T-helper 1 cell treated with Interleukin-12 subunit alpha and Interleukin-12 subunit beta and Interleukin-4 antibody, amounts not matched to agents 30 ng/mL and 1 ng/mL, for 36 hours (primary cell): ENCODE measurements at regions not wholly inside any gene's neighbourhood (a gene's known extent, or its start where the extent isn't known, plus 50 kb on each side); places are given as distances from the start of the nearest gene placed in this dataset.
"Not testable (repeated sequence)": the region's sequence is repeated elsewhere in the genome, so short reads cannot be mapped to it uniquely, and the experiment has no call there.

Source experiments
- intact Hi-C: fragments of 100-400 bp; cut with micrococcal nuclease; formaldehyde crosslinking; loops from one replicate; pipeline ENCODE4 v1.15.1; 2024

DNA sequence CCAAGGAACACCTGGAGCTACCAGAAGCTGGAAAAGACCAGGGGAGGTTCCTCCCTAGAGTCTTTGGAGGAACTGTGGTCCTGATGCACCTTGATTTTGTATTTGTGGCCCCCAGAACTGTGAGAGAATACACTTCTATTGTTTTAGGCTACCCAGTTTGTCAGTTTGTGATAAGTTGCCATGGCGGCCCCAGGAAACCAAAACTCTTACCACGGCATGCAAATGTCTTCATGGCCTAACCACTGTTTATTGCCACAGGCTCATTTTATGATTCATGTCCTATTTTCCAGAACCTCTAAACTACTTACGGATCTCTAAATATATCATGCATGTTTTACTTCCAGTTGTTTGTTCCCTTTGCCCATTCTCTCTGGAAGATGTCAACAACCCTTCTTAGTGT lies 1250.7 kb upstream of the FAM98A start:
- intact Hi-C loops, result no loop called here

DNA sequence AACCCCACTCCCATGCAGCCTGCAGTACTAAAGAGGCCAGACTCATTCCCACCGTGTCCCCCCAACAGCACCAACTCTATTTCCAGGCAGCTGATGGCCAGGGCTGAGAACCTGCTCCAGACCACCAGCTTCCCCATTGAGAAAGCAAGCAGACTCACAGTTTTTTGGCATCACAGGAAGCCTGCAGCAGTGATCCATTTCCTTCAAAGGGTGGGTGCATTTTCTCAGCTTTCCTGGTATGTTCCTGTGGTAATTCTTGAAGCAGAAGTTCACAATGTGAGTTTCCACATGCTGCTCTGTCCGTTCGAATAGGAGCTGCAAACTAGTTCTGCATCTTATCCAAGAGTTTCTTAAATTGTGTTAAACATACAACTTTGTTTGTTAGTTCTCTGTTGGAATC lies 1249.6 kb upstream of the FAM98A start:
- intact Hi-C loops, result no loop called here

DNA sequence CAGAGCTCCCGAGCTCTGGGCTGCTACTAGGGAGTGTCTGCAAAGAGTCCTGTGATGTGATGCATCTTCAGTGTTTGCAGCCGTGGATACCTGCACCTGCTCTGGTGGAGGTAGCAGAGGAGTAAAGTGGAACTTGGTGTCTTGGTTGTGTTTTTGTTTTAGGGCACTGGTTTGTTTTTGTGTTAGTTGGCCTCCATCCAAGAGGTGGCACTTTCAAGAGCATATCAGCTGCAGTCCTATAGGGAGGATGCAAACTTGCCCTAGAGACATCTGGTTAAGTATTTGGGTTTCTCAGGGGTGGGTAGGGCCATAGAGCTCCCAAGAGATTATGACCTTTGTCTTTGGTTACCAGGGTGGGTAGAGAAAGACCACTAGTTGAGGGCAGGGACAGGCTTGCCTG lies 1249.0 kb upstream of the FAM98A start:
- intact Hi-C loops, result no loop called here

DNA sequence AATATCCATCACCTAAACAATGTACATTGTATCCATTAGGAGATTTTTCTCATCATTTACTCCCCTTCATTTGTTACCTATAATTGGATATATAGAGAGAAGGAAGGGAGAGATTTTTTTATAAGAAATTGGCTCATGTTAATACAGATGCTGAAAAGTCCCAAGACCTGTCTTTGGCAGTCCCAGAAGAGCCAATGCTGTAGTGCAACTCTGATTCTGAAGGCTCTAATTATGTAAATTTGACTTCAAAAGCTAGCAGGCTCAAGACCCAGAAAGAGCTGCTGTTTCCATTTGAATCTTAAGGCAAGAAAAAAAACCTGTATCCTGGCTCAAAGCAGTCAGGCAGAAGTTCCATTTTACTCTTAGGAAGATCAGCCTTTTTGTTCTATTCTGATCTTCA lies 1245.5 kb upstream of the FAM98A start:
- intact Hi-C loops, result no loop called here

DNA sequence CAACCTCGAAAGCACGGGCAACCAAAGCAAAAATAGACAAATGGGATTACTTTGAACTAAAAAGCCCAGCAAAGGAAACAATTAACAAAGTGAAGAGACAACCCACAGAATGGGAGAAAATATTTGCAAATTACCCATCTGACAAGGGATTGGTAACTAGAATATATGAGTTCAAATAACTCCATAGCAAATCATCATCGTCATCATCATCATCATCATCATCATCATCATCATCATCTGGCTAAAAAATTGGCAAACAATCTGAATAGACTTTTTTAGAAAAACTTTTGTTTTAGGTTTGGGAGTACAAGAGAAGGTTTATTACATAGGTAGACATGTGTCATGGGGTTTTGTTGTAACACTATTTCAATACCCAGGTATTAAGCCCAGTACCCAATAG lies 1239.3 kb upstream of the FAM98A start:
- intact Hi-C loops, result no loop called here

DNA sequence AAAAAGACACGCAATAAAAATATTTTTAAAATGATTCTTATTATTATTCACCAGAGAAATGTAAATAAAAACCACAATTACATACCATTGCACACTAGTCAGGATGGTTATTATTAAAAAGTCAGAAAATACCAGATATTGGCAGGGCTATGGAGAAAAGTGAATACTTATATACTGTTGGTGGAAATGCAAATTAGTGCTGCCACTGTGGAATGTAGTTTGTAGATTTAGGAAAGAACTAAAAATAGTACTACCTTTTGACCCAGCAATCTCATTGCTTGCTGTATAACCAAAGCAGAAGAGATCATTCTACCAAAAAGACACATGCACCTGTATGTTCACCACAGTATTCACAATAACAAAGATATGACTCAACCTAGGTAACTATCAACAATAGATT lies 1237.3 kb upstream of the FAM98A start:
- intact Hi-C loops, result no loop called here

DNA sequence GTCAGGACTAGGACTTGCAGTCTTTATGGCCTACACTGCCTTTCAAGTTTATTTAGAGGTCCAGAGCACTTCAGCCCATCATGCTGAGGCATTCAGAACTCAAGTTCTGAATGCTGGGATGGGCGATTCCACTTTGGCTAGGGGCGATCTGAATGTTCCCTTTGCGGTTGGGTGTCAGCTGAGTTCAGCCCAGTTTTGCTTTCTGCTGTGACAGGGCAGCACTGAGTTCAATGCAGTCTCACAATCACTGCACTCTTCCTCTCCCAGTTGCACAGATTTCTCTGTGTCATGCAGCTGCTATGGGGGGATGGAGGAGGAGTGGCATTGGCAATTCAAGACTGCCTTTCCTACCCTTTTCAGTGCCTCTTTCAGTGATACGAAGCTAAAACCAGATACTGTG lies 1232.0 kb upstream of the FAM98A start:
- intact Hi-C loops, result no loop called here

DNA sequence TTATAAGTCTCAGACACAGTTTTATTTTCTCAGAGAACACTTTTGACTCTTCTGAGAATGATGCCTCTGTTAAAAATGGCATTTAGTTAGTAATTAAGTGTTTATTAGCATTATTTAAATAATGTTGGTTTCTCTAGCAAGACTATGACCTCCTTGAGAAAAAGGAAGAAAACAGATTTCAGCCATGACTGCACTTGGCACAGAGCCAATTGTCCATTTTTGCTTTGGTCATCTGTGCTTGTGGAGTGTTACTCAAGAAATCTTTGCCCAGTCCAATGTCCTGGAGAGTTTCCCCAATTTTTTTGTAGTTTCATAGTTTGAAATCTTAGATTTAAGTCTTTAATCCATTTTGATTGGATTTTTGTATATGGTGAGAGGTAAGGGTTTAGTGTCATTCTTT lies 1229.4 kb upstream of the FAM98A start:
- intact Hi-C loops, result no loop called here

DNA sequence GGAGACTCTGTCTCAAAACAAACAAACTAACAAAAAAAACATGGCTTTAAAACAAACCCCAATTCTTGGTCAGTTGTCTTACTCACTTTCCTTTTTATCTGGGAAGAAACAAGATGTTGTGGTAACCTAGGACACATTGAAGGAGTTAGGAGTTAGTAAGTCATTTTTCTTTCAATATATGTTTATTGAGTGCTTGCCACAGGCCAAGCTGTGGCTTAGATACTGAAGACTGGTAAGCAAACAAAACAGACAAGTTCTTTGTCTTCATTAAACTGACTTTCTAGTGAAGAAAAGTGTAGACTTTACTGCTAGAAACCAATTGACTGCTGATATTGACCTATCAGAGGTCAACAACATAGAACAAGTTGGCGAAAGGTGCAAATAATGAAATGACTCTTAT lies 1228.3 kb upstream of the FAM98A start:
- intact Hi-C loops, result no loop called here

DNA sequence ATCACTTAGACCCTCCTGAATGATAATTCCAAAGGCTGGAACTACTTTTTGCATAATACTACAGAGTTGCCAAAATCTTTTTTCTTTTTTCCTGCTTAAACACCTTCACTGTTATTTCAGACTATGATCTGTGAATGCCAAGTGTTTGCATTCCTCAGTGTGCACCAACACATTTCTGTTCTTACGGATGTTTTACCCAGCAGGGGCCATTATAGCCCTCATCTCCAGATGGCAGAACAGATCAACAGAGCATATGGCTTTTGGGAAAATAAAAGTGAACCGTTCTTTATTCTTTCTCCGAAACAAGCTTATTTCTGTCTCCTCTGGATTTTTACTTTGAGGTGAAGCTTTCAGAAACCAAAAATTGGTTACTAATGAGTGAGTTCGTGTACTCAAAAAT lies 1226.6 kb upstream of the FAM98A start:
- intact Hi-C loops, result no loop called here

DNA sequence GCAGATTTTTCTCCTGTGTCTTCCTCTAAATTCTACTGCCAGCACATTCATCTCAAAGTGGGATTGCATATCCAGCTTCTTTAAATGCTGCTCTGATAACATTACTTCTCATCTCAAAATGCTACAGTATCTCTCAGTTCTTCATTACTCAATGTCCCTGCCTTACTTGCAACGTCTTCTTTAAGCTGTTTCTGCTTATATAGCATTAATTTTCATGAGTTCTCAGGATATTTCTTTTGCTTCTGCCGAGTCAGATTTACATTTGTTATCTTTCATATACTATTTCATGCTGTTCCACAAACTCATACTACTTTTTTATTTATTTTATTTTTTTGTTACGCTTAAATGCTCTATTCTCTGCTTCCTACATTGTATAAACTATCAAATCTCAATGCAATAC lies 1223.5 kb upstream of the FAM98A start:
- intact Hi-C loops, result no loop called here

DNA sequence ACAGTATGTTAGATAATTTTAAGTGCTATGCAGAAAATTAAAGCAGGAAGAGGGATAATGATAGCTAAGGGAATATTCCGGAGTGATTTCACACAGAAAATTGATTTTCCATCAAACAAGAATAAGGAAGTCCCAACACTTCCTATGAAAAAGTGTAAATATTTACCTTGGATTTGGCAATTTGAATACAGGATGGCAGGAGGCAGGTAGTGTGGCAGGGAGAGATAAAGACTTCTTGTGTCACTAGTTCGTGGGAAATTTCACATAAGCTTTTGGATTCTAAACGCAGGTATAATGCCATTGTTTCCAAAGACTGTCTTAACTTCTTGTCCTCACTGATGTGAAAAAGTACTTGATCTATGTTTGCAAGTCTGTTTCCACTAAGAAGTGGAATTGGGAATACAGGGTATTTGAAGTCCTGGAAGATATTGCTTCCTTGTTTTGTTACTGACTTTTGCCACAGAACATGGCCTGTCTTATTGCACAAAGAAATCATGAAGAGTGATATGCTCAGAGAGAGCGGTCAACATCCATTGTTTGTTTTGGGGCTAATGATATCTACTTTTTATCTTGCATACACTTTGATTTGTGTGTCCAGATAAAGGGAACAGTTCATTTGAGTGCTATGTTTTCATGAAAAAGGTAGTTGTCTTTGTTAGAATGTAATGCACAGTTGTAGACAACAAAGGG lies 1216.1 kb upstream of the FAM98A start:
- intact Hi-C loops, result no loop called here

DNA sequence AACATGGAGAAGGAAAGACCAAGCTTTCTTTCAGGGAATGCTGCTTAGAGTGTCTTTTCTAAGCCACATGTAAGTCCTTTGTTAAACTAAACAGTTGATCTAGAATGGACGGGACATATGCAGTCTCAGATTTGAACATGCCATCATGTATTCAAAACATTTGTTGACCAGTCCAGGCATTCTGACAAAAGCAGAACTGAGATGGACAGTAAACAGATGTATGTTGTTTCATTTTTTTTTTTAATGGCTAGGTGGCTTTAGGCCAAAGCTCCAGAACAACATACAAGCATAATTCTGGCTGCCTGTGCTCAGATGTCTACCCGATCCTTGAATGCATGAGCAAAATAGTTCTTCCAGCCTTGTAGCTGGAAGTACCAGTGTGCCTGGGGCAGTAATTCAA lies 1211.4 kb upstream of the FAM98A start:
- intact Hi-C loops, result no loop called here

DNA sequence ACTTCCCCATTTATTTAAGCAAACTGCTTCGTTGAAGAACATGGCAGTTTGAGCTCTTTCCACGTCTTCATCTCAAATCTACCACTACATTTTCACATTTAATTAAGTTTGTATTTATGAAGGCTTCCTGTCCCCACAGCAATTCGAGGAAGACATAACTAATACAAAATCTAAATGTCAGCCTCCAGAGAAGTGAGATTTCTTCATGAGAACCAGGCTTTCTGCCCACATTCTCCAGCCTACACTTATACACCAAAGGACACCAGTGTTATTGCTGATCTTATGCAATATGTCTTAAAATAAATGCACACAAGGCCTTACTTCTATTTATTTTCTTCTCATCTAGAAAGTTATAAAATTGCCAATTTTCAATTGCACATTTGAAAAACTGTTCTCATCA lies 1209.3 kb upstream of the FAM98A start:
- intact Hi-C loops, result no loop called here

DNA sequence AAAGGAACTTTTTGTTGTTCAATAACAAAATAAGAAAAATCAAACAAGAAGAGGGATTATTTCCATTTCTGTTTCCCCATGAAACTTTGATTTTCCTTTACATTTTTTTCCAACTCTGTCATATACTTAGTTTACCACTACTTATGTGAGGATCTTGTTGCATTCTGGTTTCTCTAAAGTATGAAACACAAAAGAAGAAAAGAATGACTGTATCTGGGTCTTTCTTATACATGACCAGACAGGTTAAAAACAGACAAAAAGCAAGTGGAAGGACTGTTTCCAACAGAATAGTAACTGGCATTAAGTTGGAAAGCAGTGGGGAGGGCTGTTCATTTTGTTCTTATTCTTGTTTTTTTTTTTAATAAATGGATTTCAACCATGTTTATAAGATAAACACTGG lies 1207.8 kb upstream of the FAM98A start:
- intact Hi-C loops, result no loop called here

DNA sequence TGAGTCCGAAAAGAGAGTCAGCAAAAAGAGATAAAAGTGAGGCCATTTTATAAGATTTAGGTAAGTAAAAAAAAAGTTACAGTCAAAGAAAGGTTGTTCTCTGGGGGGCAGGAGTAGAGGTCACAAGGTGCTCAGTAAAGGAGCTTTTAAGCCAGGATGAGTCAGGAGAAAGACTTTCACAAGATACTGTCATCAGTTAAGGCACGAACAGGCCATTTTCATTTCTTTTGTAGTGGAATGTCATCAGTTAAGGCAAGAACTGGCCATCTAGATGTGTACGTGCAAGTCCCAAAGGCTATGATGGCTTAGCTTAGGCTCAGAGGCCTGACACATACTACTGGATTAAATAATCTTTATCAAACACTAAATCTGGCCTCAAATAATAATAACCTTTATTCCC lies 1207.3 kb upstream of the FAM98A start:
- intact Hi-C loops, result no loop called here

DNA sequence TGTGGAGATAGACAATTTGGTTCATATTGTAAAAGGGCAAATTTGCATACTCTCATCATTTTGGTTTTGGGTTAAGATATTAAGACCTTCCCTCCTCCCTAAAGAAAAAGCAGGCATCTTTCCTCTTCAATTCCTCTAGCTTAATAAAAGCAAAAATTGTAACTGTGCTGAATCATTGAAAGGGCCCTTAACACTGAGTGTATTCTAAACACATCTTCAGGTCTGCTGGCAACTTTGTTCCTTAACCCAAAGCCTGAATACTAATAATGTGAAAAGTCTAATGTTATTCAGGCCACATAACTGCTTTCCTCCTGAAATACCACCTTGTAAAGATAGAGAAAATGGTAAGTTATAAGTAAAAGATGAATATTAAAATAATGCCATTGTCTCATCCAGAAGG lies 1200.5 kb upstream of the FAM98A start:
- intact Hi-C loops, result no loop called here

DNA sequence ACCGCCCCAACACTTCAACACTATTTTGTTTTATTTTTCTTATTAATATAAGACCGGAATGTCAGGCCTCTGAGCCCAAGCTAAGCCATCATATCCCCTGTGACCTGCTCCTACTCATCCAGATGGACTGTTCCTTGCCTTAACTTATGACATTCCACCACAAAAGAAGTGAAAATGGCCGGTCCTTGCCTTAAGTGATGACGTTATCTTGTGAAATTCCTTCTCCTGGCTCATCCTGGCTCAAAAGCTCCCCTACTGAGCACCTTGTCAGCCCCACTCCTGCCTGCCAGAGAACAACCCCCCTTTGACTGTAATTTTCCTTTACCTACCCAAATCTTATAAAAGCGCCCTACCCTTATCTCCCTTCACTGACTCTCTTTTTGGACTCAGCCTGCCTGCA lies 1196.5 kb upstream of the FAM98A start:
- intact Hi-C loops, result not testable (repeated sequence)

DNA sequence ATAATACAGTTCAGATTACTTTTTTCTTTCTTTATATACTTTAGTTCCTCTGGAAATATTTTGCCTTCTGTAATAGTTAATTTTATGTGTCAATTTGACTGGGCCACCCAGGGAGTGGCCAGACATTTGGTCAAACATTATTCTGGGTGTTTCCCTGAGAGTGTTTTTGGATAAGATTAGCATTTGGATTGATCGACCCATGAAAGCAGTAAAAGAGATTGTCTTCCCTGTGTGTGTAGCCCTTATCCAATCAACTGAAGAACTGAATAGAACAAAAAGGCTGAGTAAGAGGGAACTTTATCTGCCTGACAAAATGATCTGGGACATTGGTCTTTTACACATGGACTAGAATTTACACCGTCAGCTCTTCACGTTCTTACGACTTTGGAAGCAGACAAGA lies 1190.1 kb upstream of the FAM98A start:
- intact Hi-C loops, result no loop called here

DNA sequence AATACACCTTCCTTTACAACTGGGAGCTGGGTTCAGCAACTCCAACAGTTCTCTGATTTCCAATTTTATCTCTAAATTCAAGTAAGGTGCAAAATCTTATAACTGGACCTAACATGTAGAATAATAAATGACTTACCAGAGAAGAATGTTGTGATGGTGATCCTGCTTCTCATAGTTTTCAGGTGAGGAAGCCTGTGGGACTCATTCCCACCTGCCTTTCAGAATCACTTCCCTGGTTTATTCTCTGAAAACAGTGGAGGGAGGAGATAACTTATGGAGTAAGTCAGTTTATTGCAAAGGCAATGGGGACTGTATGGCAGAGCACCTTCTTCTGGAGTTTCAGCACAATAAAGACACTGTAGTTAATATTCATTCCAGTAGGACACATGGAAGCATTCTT lies 1188.2 kb upstream of the FAM98A start:
- intact Hi-C loops, result no loop called here

DNA sequence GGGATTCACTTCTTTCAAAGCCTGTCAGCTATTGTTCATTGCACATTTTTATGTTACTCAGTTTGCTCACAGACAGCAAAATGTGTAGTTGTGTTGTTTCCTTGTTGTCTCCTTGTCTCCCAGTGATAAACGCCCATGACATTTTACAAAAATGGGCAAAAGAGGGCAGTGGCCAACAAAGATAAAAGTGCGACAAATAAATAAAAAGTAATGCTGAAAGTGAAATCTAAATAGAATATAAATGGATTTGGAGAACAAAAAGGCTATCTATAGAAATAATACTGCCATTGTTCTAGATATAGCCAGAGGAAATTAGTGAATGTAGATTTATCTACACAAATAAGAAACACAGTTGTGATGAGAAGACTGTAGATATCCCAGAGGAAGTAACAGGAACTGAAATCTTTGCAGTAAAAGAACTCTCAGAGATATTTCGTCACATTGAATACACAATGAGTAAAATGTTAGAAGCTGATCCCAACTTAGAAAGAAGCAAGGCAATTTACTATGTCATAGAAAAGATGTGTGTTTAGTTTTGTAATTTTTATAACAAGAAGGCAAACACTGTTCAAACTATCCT lies 1186.2 kb upstream of the FAM98A start:
- intact Hi-C loops, result no loop called here

DNA sequence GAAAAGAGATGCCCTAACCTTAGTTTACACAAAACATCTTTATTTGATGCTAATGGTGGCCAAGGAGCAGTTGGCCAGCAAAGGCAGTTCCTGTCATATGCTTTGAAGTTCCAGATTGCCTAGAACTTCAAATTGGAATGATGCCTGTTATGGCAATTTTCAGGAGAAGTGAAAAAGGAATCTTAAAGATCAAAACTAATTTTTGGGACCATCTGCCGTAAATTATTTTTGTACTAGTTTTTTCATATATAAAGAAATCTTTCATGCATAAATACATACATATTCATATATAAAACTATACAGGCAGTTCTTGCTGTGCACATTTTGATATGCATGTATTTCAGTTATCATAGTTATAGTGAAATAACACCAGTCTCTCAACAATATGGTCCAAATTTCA lies 1185.6 kb upstream of the FAM98A start:
- intact Hi-C loops, result no loop called here

DNA sequence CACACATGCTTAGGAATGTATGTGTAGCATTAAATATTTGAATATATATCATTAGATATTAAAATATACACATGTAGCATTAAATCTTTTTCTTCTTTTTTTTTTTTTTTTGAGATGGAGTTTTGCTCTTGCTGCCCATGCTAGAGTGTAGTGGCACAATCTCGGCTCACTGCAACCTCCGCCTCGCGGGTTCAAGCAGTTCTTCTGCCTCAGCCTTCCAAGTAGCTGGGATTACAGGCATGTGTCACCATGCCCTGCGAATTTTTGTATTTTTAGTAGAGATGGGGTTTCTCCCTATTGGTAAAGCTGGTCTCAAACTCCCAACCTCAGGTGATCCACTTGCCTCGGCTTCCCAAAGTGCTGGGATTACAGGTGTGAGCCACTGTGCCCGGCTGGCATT lies 1151.6 kb upstream of the FAM98A start:
- intact Hi-C loops, result not testable (repeated sequence)

DNA sequence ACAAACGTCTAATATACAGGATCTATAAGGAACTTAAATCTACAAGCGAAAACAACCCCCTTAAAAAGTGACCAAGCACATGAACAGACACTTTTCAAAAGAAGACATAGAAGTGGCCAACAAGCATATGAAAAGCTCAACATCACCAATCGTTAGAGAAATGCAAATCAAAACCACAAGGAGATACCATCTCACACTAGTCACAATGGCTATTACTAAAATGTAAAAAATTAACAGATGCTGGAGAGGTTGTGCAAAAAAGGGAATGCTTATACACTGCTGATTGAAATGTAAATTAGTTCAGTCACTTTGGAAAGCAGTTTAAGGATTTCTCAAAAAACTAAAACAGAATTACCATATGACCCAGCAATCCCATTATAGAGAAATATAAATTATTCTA lies 1148.5 kb upstream of the FAM98A start:
- intact Hi-C loops, result no loop called here
